Endothelial cell of umbilical vein (primary cell): ENCODE measurements at regions not wholly inside any gene's neighbourhood (a gene's known extent, or its start where the extent isn't known, plus 50 kb on each side); places are given as distances from the start of the nearest gene placed in this dataset.

Experiments
- BruUV-seq: library from RNA; stranded (reverse); fragments of 400-500 nt; replicated peaks from 2 replicates; lab custom pipeline; 2021; lab: Mats Ljungman, UMichigan
- CTCF ChIA-PET: fragments of 300-600, 350-600 bp; sonication (Branson Sonifier 250); formaldehyde crosslinking; loops from one replicate; lab custom pipeline; 2021; ENCODE audit warnings: antibody characterized with exemption, inconsistent platforms; lab: Charles Lee
- POLR2A ChIA-PET: fragments of 300-600, 350-600 bp; sonication (Branson Sonifier 250); formaldehyde crosslinking; loops from one replicate; lab custom pipeline; 2021; ENCODE audit warnings: antibody characterized with exemption, inconsistent platforms; lab: Charles Lee
- DNase-seq: peaks from one replicate; pipeline ENCODE4 v3.0.0-alpha.2; 2011; ENCODE audit warnings: low read depth, low spot score
- FAIRE-seq: peaks from 2 replicates; lab custom pipeline; 2011; peaks lifted over from hg19 to GRCh38; lab: Jason Lieb, UNC
- H2AFZ ChIP-seq: 2 replicates; pipeline ENCODE4 v1.6.0; 2012; ENCODE audit warnings: low read depth, low read length, control low read depth, inconsistent platforms
- H3K27ac ChIP-seq: 2 replicates; pipeline ENCODE4 v1.5.1; 2011; ENCODE audit warnings: low read depth, mild to moderate bottlenecking, control low read depth, low read length, moderate library complexity; ENCODE audit not compliant: insufficient read depth
- H3K27me3 ChIP-seq, 2 experiments: 2 replicates each; pipeline versions ENCODE4 v1.6.0 to v1.6.1; 2011; ENCODE audit warnings: low read length in 2 of 2, mixed read lengths in 1 of 2; ENCODE audit not compliant: control insufficient read depth in 2 of 2, insufficient read depth in 2 of 2
- H3K36me3 ChIP-seq, 2 experiments: 2 replicates in 1 of 2; 3 replicates in 1 of 2; pipeline ENCODE4 v1.5.1; 2011; ENCODE audit warnings: low read length in 2 of 2, mild to moderate bottlenecking in 1 of 2, moderate library complexity in 1 of 2; ENCODE audit not compliant: control insufficient read depth in 2 of 2, insufficient read depth in 2 of 2; ENCODE audit errors: extremely low read depth in 1 of 2
- H3K4me1 ChIP-seq: 3 replicates; pipeline ENCODE4 v1.5.1; 2011; ENCODE audit warnings: mild to moderate bottlenecking, low read length; ENCODE audit not compliant: control insufficient read depth, insufficient read depth; ENCODE audit errors: extremely low read depth
- H3K4me2 ChIP-seq: 2 replicates; pipeline ENCODE4 v1.6.1; 2011; ENCODE audit warnings: low read length, control low read depth, mixed read lengths; ENCODE audit not compliant: insufficient read depth
- H3K4me3 ChIP-seq, 3 experiments: fragments of 200-600 bp in 1 of 3; sonication (generic), shearing (Covaris generic) in 1 of 3; replicated peaks in 1 of 3; 2 replicates each; pipeline ENCODE4 v1.5.1; 2011 to 2016; ENCODE audit warnings: control low read depth in 3 of 3, low read length in 3 of 3, mild to moderate bottlenecking in 2 of 3, inconsistent platforms in 1 of 3, low read depth in 1 of 3, moderate library complexity in 1 of 3; ENCODE audit not compliant: insufficient read depth in 1 of 3
- H3K79me2 ChIP-seq: 2 replicates; pipeline ENCODE4 v1.6.0; 2012; ENCODE audit warnings: low read length, inconsistent platforms; ENCODE audit not compliant: control insufficient read depth, insufficient read depth
- H3K9ac ChIP-seq: replicated peaks from 2 replicates; pipeline ENCODE3; 2011; ENCODE audit warnings: low read length, control low read depth; ENCODE audit not compliant: insufficient read depth; ENCODE audit errors: extremely low read depth
- H3K9me1 ChIP-seq: replicated peaks from 3 replicates; pipeline ENCODE4 v1.6.0; 2011; ENCODE audit warnings: mild to moderate bottlenecking, low read length; ENCODE audit not compliant: control insufficient read depth, insufficient read depth; ENCODE audit errors: extremely low read depth
- H3K9me3 ChIP-seq: replicated peaks from 2 replicates; pipeline ENCODE4 v1.5.1; 2012; ENCODE audit warnings: low read length, inconsistent platforms; ENCODE audit not compliant: control insufficient read depth, insufficient read depth
- H4K20me1 ChIP-seq: replicated peaks from 2 replicates; pipeline ENCODE3; 2011; ENCODE audit warnings: mild to moderate bottlenecking, low read length; ENCODE audit not compliant: control insufficient read depth, insufficient read depth; ENCODE audit errors: extremely low read depth
- CTCF ChIP-seq, 2 donors: IDR thresholded peaks; 1 replicate in 1 of 2; 2 replicates in 1 of 2; pipeline ENCODE4 v1.5.1; 2011; ENCODE audit warnings: low read length in 2 of 2, mild to moderate bottlenecking in 2 of 2, moderate library complexity in 2 of 2, control low read depth in 1 of 2, inconsistent platforms in 1 of 2, low read depth in 1 of 2; ENCODE audit not compliant: insufficient read depth in 1 of 2; ENCODE audit errors: extremely low read depth in 1 of 2
- EZH2 ChIP-seq: IDR thresholded peaks from 2 replicates; pipeline ENCODE4 v1.6.1; 2012; ENCODE audit warnings: borderline replicate concordance, low read depth, mild to moderate bottlenecking, moderate library complexity, low read length, inconsistent platforms; ENCODE audit not compliant: severe bottlenecking
- FOS ChIP-seq: IDR thresholded peaks from 2 replicates; pipeline ENCODE4 v1.6.1; 2011; ENCODE audit warnings: mild to moderate bottlenecking, low read length, moderate library complexity, borderline replicate concordance; ENCODE audit not compliant: insufficient read depth
- GATA2 ChIP-seq: IDR thresholded peaks from 2 replicates; pipeline ENCODE4 v1.7.0; 2011; ENCODE audit warnings: low read depth, mild to moderate bottlenecking, moderate library complexity, mixed read lengths, low read length; ENCODE audit not compliant: insufficient read length, insufficient read depth
- JUN ChIP-seq: IDR thresholded peaks from 2 replicates; pipeline ENCODE4 v1.6.1; 2011; ENCODE audit warnings: borderline replicate concordance, low read depth; ENCODE audit not compliant: insufficient read length, insufficient read depth
- MAX ChIP-seq: IDR thresholded peaks from 2 replicates; pipeline ENCODE4 v1.6.1; 2011; ENCODE audit not compliant: insufficient read depth, insufficient read length
- MYC ChIP-seq: IDR thresholded peaks from one replicate; pipeline ENCODE4 v1.6.1; 2011; ENCODE audit warnings: mild to moderate bottlenecking, low read depth, low read length
- POLR2A ChIP-seq: IDR thresholded peaks from 2 replicates; pipeline ENCODE4 v1.6.1; 2012; ENCODE audit warnings: low read depth, mild to moderate bottlenecking, control low read depth, low read length
- POLR2AphosphoS5 ChIP-seq: IDR thresholded peaks from 2 replicates; pipeline ENCODE4 v1.6.1; 2012; ENCODE audit warnings: low read depth, mild to moderate bottlenecking, control low read depth, low read length, moderate library complexity; ENCODE audit not compliant: insufficient read depth
- dilution Hi-C: fragments of 300-500 bp; cut with MboI; formaldehyde crosslinking; loops from one replicate; pipeline ENCODE4 v1.15.0; 2019; ENCODE audit warnings: low sequenced_read_pairs; ENCODE audit not compliant: extremely low pct_ligation_motif_present
- intact Hi-C: fragments of 100-400 bp; cut with micrococcal nuclease; formaldehyde crosslinking; loops from one replicate; pipeline ENCODE4 v1.10.0; 2022

GRCh38 chr17:27218719-27219488 is 75.0 kb upstream of the WSB1 start:
- no peak overlapping the region for H3K4me3 ChIP-seq
- BruUV-seq = no TSS peak
- intact Hi-C loops (no loop called here), dilution Hi-C loops (no loop called here)
- DNase-seq (no peak), FAIRE-seq (no peak)
- H3K9ac ChIP-seq = no peak overlapping the region
- no peaks in the 10 kb centered on the region for H3K4me1 ChIP-seq
- ChIA-PET CTCF (interaction anchor here (1.0 to 1.9 kb wide), 3 partner anchors 8 to 12 kb away, joined by 3 to 11 read pairs (median 3); no protein-coding TSS in a partner anchor), POLR2A (no interaction called here)
- no peaks in the 10 kb centered on the region for H3K27me3 ChIP-seq
- TF ChIP-seq CTCF (IDR thresholded peaks at IDR 0.05; ENCODE audit: extremely low read depth in 1 of 2, insufficient read depth in 1 of 2, low read depth in 1 of 2, low read length in 2 of 2) (no peak), GATA2 (no peak), EZH2 (no peak), JUN (no peak), POLR2AphosphoS5 (no peak), FOS (no peak), POLR2A (no peak), MYC (no peak), MAX (no peak)
- H3K4me2 ChIP-seq = no peak overlapping the region
- H3K36me3 ChIP-seq = no peaks in the 10 kb centered on the region
- no peak overlapping the region for H3K27ac ChIP-seq
- H3K9me3 ChIP-seq = no peaks in the 10 kb centered on the region
- H4K20me1 ChIP-seq = no peaks in the 10 kb centered on the region
- H3K9me1 ChIP-seq = no peaks in the 10 kb centered on the region
- no peaks in the 10 kb centered on the region for H3K79me2 ChIP-seq
- no peak overlapping the region for H2AFZ ChIP-seq
